Ishikawa (cell line): ENCODE measurements at regions not wholly inside any gene's neighbourhood (a gene's known extent, or its start where the extent isn't known, plus 50 kb on each side); places are given as distances from the start of the nearest gene placed in this dataset.

Source experiments
- CEBPB ChIP-seq: IDR thresholded peaks from 2 replicates; pipeline ENCODE4 v1.6.1; 2012
- CREB1 ChIP-seq: IDR thresholded peaks from 2 replicates; pipeline ENCODE4 v1.6.1; 2012; ENCODE audit warnings: low read depth
- EP300 ChIP-seq: IDR thresholded peaks from 2 replicates; pipeline ENCODE4 v1.6.1; 2012; ENCODE audit warnings: borderline replicate concordance
- FOXM1 ChIP-seq: IDR thresholded peaks from 2 replicates; pipeline ENCODE4 v1.6.1; 2012; ENCODE audit warnings: low read depth, borderline replicate concordance
- NFIC ChIP-seq: IDR thresholded peaks from 2 replicates; pipeline ENCODE4 v1.6.1; 2012
- RAD21 ChIP-seq: IDR thresholded peaks from 2 replicates; pipeline ENCODE4 v1.6.1; 2012; ENCODE audit warnings: low read depth
- TAF1 ChIP-seq: IDR thresholded peaks from 2 replicates; pipeline ENCODE4 v1.6.1; 2012; ENCODE audit warnings: low read depth, mild to moderate bottlenecking
- TCF12 ChIP-seq: IDR thresholded peaks from 2 replicates; pipeline ENCODE4 v1.6.1; 2012; ENCODE audit warnings: low read depth
- YY1 ChIP-seq: IDR thresholded peaks from 2 replicates; pipeline ENCODE4 v1.6.1; 2012; ENCODE audit warnings: low read depth
- TF ChIP-seq, protein P1 (sequence below): IDR thresholded peaks from 2 replicates; pipeline ENCODE4 v1.6.1; 2012
- TF ChIP-seq, protein P2 (sequence below): IDR thresholded peaks from 2 replicates; pipeline ENCODE4 v1.6.1; 2012; ENCODE audit warnings: low read depth, mild to moderate bottlenecking
- TF ChIP-seq, protein P3 (sequence below): IDR thresholded peaks from 2 replicates; pipeline ENCODE4 v1.6.1; 2012

DNA sequence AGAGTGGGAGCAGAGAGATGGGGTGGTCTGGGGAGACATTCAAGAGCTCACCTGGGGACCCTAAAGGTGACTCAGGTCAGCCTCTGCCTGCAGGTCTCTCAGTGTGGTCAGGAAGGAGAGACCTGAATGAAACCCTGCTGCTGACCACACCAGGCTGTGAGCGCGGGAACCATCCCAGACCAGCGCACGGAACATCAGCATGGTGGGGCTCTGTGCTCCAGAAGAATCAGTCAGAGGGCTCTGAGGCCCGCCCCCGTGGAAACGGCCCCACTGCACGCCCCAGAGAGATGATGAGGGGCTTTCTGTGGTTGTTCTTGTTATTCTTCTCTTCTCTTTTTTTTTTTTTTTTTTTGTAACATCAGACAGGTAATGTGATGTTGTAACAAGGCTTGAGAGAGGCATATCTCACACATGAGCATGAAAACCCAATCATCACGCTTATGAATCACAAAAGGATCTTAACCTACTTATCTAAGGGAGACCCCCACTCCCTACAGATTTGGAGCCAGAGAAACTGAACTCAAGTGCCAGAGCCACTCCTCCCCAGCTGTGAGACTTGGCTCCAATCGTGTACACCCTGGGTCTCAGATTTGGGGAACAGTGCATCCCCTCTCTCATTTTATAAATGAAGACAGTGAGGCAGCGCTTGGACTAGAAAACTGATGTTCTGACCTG, 302.2 kb downstream of the EIPR1 start:
- no peak for TF ChIP-seq EP300
- TF ChIP-seq TCF12: no peak
- TF ChIP-seq, protein P1, sequence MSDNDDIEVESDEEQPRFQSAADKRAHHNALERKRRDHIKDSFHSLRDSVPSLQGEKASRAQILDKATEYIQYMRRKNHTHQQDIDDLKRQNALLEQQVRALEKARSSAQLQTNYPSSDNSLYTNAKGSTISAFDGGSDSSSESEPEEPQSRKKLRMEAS: no peak
- no peak for TF ChIP-seq NFIC
- TF ChIP-seq RAD21: no peak
- TF ChIP-seq, protein P2, sequence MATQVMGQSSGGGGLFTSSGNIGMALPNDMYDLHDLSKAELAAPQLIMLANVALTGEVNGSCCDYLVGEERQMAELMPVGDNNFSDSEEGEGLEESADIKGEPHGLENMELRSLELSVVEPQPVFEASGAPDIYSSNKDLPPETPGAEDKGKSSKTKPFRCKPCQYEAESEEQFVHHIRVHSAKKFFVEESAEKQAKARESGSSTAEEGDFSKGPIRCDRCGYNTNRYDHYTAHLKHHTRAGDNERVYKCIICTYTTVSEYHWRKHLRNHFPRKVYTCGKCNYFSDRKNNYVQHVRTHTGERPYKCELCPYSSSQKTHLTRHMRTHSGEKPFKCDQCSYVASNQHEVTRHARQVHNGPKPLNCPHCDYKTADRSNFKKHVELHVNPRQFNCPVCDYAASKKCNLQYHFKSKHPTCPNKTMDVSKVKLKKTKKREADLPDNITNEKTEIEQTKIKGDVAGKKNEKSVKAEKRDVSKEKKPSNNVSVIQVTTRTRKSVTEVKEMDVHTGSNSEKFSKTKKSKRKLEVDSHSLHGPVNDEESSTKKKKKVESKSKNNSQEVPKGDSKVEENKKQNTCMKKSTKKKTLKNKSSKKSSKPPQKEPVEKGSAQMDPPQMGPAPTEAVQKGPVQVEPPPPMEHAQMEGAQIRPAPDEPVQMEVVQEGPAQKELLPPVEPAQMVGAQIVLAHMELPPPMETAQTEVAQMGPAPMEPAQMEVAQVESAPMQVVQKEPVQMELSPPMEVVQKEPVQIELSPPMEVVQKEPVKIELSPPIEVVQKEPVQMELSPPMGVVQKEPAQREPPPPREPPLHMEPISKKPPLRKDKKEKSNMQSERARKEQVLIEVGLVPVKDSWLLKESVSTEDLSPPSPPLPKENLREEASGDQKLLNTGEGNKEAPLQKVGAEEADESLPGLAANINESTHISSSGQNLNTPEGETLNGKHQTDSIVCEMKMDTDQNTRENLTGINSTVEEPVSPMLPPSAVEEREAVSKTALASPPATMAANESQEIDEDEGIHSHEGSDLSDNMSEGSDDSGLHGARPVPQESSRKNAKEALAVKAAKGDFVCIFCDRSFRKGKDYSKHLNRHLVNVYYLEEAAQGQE: no peak
- TF ChIP-seq CREB1: no peak
- TF ChIP-seq TAF1: no peak
- no peak for TF ChIP-seq YY1
- TF ChIP-seq CEBPB: no peak
- TF ChIP-seq, protein P3, sequence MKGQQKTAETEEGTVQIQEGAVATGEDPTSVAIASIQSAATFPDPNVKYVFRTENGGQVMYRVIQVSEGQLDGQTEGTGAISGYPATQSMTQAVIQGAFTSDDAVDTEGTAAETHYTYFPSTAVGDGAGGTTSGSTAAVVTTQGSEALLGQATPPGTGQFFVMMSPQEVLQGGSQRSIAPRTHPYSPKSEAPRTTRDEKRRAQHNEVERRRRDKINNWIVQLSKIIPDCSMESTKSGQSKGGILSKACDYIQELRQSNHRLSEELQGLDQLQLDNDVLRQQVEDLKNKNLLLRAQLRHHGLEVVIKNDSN: no peak
- no peak for TF ChIP-seq FOXM1
